ENCODE measurements at regions not wholly inside any gene's neighbourhood (a gene's known extent, or its start where the extent isn't known, plus 50 kb on each side); places are given as distances from the start of the nearest gene placed in this dataset.

GRCh38 chr2:20523799-20524187 lies 76.9 kb downstream of the RHOB start:
- no peak for FAIRE-seq
- TF ChIP-seq EZH2 (IDR thresholded peaks at IDR 0.05; ENCODE audit: low read length): no peak
- no peak for TF ChIP-seq CTCF (optimal IDR thresholded peaks at IDR 0.05 in 1 of 3, IDR thresholded peaks at IDR 0.05 in 1 of 3, conservative IDR thresholded peaks at IDR 0.05 in 1 of 3; ENCODE audit: extremely low read depth in 1 of 3, insufficient read depth in 2 of 3, low read length in 3 of 3)

GRCh38 chr2:20524412-20525040 lies 77.7 kb downstream of the RHOB start:
- FAIRE-seq: no peak
- peaks cover 4% of the 10 kb centered on the region for H3K4me1 ChIP-seq (ENCODE audit: control insufficient read depth, extremely low read depth, insufficient read depth, low read length)
- no peak overlapping the region for H2AFZ ChIP-seq (ENCODE audit: control insufficient read depth, low read length)
- H3K4me2 ChIP-seq (ENCODE audit: control insufficient read depth, extremely low read depth, insufficient read depth, low read depth, low read length): no peak overlapping the region
- H3K4me3 ChIP-seq (ENCODE audit: control insufficient read depth in 2 of 3, extremely low read depth in 1 of 3, insufficient read depth in 2 of 3, low read depth in 1 of 3, low read length in 3 of 3): no peak overlapping the region
- no peaks in the 10 kb centered on the region for H3K36me3 ChIP-seq (ENCODE audit: control insufficient read depth in 2 of 2, extremely low read depth in 1 of 2, insufficient read depth in 2 of 2, low read length in 2 of 2)
- no peaks in the 10 kb centered on the region for H3K9me1 ChIP-seq (ENCODE audit: control insufficient read depth, extremely low read depth, insufficient read depth, low read length)
- no peaks in the 10 kb centered on the region for H4K20me1 ChIP-seq (ENCODE audit: control insufficient read depth, extremely low read depth, insufficient read depth, low read length)
- no peaks in the 10 kb centered on the region for H3K27me3 ChIP-seq (ENCODE audit: control insufficient read depth, extremely low read depth, insufficient read depth, low read length)
- no peaks in the 10 kb centered on the region for H3K79me2 ChIP-seq (ENCODE audit: control insufficient read depth, insufficient read depth, low read length)
- H3K9me3 ChIP-seq (ENCODE audit: control insufficient read depth, low read depth, low read length): no peaks in the 10 kb centered on the region
- TF ChIP-seq EZH2 (IDR thresholded peaks at IDR 0.05; ENCODE audit: low read length): no peak
- no peak for TF ChIP-seq CTCF (optimal IDR thresholded peaks at IDR 0.05 in 1 of 3, IDR thresholded peaks at IDR 0.05 in 1 of 3, conservative IDR thresholded peaks at IDR 0.05 in 1 of 3; ENCODE audit: extremely low read depth in 1 of 3, insufficient read depth in 2 of 3, low read length in 3 of 3)
- dilution Hi-C loops (cut with MboI; ENCODE audit: extremely low pct_ligation_motif_present, low sequenced_read_pairs): no loop called here
- H3K9ac ChIP-seq (ENCODE audit: control insufficient read depth, extremely low read depth, insufficient read depth, low read length): no peak overlapping the region
- DNase-seq (ENCODE audit: low read depth, low spot score): no peak
- no peak overlapping the region for H3K27ac ChIP-seq (ENCODE audit: control insufficient read depth, insufficient read depth, low read length)

More at GRCh38 chr2:20523799-20524187, 76.9 kb downstream of the RHOB start:
- Histone ChIP-seq H3K36me3 (ENCODE audit: control insufficient read depth in 2 of 2, extremely low read depth in 1 of 2, insufficient read depth in 2 of 2, low read length in 2 of 2) (no peaks in the 10 kb centered on the region), H3K4me2 (ENCODE audit: control insufficient read depth, extremely low read depth, insufficient read depth, low read depth, low read length) (no peak overlapping the region), H3K27me3 (ENCODE audit: control insufficient read depth, extremely low read depth, insufficient read depth, low read length) (no peaks in the 10 kb centered on the region), H3K4me1 (ENCODE audit: control insufficient read depth, extremely low read depth, insufficient read depth, low read length) (peaks cover 4% of the 10 kb centered on the region), H3K79me2 (ENCODE audit: control insufficient read depth, insufficient read depth, low read length) (no peaks in the 10 kb centered on the region), H4K20me1 (ENCODE audit: control insufficient read depth, extremely low read depth, insufficient read depth, low read length) (no peaks in the 10 kb centered on the region), H3K4me3 (ENCODE audit: control insufficient read depth in 2 of 3, extremely low read depth in 1 of 3, insufficient read depth in 2 of 3, low read depth in 1 of 3, low read length in 3 of 3) (no peak overlapping the region), H3K9me3 (ENCODE audit: control insufficient read depth, low read depth, low read length) (no peaks in the 10 kb centered on the region), H3K27ac (ENCODE audit: control insufficient read depth, insufficient read depth, low read length) (no peak overlapping the region), H2AFZ (ENCODE audit: control insufficient read depth, low read length) (no peak overlapping the region), H3K9ac (ENCODE audit: control insufficient read depth, extremely low read depth, insufficient read depth, low read length) (no peak overlapping the region), H3K9me1 (ENCODE audit: control insufficient read depth, extremely low read depth, insufficient read depth, low read length) (no peaks in the 10 kb centered on the region)
- DNase-seq (ENCODE audit: low read depth, low spot score): no peak
- dilution Hi-C loops (cut with MboI; ENCODE audit: extremely low pct_ligation_motif_present, low sequenced_read_pairs): no loop called here

Measured in keratinocyte (primary cell).